Effector CD8-positive, alpha-beta T cell (primary cell): ENCODE measurements at regions not wholly inside any gene's neighbourhood (a gene's known extent, or its start where the extent isn't known, plus 50 kb on each side); places are given as distances from the start of the nearest gene placed in this dataset.
A peak's percentile ranks its signal among the peaks of the same experiment; 100 is the strongest.
"Not testable (repeated sequence)": the region's sequence is repeated elsewhere in the genome, so short reads cannot be mapped to it uniquely, and the experiment has no call there.

ENCODE experiments used
- DNase-seq: peaks from one replicate; lab custom pipeline; 2025; lab: John Stamatoyannopoulos, UW

DNA sequence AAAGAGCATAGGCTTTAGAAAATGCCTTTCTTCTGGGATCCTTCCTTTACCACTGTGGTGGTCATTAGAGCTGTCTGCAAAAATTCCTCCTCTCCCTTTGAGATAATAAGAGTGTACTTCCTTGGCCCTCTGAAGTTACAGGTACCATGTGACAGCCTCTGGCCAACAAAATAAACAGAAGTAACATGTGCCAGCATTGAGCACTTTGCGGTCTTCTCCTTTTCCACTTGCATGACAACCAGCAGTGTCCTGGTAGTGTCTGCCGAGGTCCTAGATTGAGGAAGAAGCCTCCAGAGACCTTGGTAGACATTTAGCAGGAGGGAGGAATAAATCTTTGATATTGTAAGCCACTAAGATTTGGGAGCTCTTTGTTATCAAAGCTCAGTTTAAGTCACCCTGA, 87.5 kb upstream of the ARID1B start:
- DNase-seq, result no peak

- no peak for DNase-seq
Measured at GRCh38 chr6:156688620-156688971, 88.6 kb upstream of the ARID1B start.

GRCh38 chr6:156687789-156688619, 89.2 kb upstream of the ARID1B start:
- no peak for DNase-seq

DNA sequence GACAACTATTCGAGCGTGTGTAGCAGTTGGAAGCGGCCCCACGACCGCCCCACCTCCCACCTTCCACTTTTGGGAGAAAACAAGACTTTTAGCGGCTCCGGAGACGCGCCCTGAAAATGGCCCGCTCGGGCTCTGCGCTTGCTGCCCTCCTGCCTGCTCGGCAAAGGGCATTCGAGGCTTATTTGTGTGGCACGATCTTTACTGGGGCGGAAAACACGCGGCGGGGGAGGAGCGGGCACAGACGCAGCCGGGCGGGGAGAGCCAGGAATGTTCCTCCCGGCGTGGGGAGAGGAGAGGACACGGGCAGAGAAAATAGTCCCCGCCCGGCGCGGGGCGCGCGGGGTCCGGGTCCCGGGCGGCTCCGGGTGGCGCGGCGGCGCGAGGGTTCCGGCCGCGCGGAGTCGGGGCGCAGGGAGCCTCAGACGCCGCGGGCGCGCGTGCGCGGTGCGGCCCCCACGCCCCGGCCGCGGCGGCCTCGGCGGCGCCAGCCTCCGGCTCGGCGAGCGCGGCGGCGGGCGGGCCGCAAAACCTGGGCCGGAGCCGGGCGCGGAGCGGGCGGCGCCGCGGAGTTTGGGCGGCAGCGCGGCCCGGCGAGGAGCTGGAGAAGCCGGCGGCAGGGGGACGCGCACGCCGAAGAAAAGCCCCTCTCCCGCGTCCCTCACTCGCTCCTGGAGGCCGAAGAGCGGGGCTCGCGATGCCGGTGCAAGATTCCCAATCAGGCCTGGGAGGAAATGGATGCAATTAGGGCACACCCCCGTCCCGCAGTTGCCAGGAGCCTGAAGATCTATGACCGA, 90.0 kb upstream of the ARID1B start:
- peak; percentile 66 for DNase-seq

GRCh38 chr6:156686301-156686994, 90.7 kb upstream of the ARID1B start:
- no peak for DNase-seq

DNA sequence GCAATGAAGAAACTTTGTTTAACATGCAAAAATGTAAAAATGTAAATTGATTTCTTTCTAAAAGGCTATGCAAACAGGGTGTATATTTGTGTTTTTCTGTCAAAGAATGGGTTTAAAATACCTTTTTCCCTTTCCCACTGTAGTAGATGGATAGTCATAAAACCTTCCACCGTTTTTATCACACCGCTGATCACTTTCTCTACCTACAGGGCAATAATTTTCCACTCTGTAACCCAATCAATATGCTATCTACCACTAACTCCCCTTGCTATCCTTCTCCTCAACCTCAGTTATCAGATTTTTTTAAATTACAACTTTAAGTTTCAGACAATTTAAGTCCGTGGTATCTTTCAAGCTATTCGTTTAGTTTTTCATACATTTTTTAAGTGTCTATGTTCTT, 91.4 kb upstream of the ARID1B start:
- DNase-seq, result no peak

DNA sequence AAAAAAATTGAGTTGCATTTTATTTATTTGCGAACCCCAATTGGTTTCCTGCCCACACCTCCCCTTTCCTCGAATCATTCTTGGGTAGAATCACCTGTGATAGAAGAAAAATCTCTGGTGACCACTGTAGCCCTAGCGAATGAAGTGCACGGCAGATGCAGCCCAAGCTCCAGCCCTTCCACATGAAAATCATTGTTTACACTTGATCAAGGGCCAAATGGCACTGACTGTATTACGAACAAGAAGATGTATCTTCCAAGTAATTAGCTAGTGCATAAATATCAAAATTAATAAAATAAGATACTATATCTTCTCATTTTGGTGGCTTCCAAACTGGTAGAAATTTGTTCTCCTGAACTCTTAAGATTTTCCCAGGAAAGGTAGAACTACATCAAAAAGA, 93.4 kb upstream of the ARID1B start:
- DNase-seq, result no peak

GRCh38 chr6:156676721-156677120, 100.5 kb upstream of the ARID1B start:
- DNase-seq, result no peak

DNA sequence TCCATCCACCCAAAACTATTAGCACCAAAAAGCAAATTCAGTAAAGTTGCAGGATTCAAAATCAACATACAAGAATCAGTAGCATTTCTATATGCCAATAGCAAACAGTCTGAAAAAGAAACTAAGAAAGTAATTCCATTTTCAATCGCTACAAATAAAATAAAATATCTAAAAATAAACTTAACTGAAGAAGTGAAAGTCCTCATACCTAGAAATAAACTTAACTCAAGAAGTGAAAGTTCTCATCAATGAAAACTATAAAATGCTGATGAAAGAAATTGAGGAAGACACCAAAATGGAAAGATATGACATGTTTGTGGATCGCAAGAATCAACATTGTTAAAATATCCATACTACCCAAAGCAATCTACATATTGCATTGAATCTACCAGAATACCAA, 103.0 kb upstream of the ARID1B start:
- no peak for DNase-seq

DNA sequence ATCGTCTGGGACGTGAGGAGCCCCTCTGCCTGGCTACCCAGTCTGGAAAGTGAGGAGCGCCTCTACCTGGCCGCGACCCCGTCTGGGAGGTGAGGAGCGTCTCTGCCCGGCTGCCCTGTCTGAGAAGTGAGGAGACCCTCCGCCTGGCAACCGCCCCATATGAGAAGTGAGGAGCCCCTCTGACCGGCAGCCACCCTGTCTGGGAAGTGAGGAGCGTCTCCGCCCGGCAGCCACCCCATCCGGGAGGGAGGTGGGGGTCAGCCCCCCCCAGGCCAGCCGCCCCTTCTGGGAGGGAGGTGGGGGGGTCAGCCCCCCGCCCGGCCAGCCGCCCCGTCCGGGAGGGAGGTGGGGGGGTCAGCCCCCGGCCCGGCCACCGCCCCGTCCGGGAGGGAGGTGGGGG, 107.1 kb upstream of the ARID1B start:
- DNase-seq, result not testable (repeated sequence)

DNA sequence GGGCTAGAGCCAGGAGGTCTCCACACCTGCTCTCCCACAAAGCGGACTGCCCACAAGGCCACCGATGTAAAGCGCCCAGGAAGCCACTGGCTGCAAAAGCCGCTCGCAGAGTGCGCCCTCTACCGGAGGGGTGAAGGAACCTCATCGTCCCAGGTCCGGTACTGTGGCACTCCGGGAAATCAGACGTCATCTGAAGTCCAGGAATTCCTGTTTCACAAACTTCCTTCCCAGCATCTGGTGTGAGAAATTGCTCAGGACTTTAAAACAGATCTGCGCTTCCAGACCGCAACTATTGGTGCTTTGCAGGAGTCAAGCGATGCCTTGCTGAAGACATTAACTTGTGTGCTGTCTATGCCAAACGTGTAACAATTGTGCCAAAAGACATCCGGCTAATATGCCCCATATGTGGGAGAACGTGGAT, 115.1 kb upstream of the ARID1B start:
- no peak for DNase-seq

- DNase-seq, result no peak
Measured at GRCh38 chr6:156660389-156660788, 116.8 kb upstream of the ARID1B start.

DNA sequence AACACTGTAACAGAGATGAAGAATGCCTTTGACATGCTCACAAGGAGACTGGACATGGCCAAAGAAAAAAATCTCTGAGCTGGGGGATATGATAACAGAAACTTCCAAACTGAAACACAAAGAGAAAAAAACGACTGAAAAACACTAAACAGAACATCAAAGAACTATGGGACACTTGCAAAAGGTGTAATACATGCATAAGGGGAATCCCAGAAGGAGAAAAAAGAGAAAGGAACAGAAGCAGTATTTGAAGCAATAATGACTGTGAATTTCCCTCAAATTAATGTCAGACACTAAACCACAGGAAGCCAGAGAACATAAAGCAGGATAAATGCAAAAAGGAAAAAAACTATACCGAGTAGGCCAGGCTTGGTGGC, 117.4 kb upstream of the ARID1B start:
- DNase-seq, result no peak

DNA sequence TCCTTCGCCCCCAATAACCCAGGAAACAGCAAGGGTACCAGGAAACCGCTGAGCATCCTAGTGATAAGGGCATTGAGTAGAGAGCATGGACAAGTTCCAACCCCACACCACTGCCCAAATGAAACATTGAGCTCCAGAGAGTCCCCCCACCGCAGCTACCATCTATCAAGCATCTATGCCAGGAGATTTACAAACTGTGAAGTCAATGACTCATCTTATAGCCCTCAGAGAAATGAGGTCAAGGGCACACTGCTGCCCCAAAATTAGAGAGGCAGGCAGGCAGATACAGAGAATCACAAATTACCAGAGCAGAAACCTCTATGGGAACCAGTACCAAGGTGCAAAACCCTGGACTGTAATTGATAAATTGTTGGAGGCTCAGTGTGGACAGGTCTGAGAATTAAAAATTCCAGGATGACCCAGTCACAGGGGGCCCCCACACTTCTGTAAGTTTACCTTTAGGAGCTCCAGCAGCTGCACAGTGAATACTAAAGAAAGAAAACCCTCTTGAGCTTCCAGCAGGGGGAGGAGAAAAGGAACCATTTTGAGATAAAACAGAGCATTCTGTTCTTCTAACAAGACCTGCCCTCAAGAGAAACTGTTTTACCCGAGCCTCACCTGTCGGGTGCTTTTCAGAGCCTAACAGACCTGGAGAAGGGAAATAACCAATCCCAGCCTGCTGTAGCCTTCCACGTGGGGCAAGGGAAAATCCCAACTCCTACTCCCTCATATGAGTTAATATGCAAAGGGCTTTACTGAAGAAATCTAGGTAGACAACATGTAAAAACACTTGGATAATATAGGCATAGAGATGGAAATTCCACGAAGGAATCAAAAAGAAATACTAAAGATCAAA, 118.0 kb upstream of the ARID1B start:
- no peak for DNase-seq

DNA sequence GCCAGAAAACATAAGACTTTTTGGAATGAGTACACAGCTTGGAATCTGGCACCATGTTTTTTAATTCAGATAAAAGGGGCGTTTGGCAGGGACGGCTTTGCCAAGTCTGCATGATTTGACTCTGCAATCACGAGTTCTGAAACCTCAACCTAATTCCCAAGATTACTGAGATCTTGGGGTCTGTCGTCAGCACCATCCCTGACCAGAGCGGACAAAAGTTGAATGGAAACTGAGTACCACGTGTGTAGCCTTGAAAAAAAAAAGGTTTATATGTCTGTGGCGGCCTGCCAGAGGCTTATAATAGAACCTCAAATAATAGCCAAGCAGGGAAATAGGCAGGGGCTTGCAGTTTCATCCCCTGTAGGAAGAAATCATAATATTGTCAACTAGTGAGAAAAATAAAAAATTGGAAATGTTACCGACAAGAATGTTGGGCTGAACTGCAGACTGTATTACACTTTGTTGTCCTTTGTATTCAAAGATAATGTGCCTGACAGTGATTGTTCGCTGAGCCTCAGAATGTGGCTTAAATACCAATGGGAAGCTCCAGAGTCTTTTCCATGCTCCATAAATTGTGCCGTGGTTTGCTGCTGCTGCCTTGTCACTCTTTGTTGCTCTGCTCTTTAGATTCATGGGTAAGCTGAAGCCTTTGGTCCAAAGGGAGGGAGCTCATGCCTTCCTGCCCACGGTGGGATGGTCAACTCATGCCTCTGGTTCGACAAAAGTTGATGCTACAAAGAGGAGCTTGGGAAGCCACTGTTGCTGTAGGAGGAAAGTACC, 118.8 kb upstream of the ARID1B start:
- DNase-seq, result no peak

DNA sequence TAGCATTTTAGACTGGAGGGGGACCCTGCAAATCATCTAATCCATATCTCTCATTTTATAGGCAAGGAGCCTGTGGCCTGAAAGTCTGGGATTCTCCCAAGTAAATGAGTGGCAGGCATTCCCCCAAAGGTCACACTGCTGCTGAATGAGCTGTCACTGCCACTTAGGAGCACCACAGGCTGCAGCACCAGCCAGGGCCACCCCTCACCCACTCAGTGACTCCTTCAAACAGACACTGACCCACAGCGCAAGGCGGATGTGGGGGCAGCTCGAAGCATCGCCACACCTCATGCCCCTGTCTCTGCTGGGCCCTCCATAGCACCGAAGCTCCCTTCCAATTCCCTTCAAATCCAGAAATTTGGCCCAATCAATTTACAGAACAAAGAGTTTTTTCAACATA, 119.9 kb upstream of the ARID1B start:
- no peak for DNase-seq

- no peak for DNase-seq
Measured at GRCh38 chr6:156654919-156655918, 122.0 kb upstream of the ARID1B start.

DNA sequence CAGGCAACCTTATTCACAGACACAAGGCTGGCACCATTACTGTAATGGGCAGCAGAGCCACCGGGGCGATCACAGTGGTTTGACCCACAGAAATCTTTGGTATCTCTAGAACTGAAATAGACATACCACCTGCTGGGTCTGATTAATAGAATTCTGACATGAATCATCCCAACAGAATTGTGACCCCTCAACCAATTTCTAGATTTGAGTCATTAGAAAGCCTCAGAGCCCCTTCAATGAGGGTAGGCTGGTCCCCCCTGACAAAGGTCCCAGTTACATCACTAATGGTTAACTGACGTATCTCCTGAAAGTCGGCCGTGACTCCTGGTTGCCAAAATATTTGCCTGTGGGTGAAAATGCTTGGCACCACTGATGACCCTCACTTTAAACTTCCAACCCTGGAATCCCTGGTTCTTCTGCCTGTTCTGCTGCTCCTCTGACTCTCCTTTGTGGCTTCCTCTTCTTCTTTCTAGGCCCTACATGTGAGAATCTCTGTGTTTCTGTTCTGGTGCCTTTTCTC, 124.9 kb upstream of the ARID1B start:
- no peak for DNase-seq

DNA sequence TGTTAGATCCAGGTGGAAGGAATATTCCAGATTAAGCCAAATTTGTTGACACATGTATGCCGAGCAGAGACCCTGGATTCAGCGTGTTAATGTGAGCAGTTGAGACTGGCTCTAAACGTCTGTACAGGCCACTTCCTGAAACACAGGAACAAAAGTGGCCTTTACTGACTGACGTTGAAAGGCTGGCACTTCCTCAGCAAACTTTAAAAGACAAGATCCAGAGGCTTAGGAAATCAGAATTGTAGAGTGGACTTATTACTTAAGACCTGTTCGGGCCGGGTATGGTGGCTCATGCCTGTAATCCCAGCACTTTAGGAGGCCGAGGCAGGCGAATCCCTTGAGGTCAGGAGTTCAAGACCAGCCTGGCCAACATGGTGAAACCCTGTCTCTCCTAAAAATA, 125.7 kb upstream of the ARID1B start:
- no peak for DNase-seq
